GM23338 (cell line): ENCODE measurements at regions not wholly inside any gene's neighbourhood (a gene's known extent, or its start where the extent isn't known, plus 50 kb on each side); places are given as distances from the start of the nearest gene placed in this dataset.

Source experiments
- ATAC-seq: fragments of 200-7000 bp; cut with Tn5 transposase; 3 replicates; pipeline ENCODE4 v1.9.1; 2020
- DNase-seq: peaks from one replicate; pipeline ENCODE4 v3.0.0-alpha.2; 2015; ENCODE audit warnings: low spot score
- H2AFZ ChIP-seq: fragments of 200-600 bp; sonication (generic); 2 replicates; pipeline ENCODE4 v1.8.0; 2016; ENCODE audit warnings: antibody characterized with exemption, mild to moderate bottlenecking, moderate library complexity
- H3F3A ChIP-seq: fragments of 200-600 bp; sonication (generic); replicated peaks from 2 replicates; pipeline ENCODE4 v1.8.0; 2017; ENCODE audit warnings: antibody characterized with exemption, mixed run types, low read depth
- H3K27ac ChIP-seq: fragments of 200-600 bp; sonication (generic); 2 replicates; pipeline ENCODE4 v1.6.1; 2016; ENCODE audit warnings: low read depth
- H3K27me3 ChIP-seq: fragments of 200-600 bp; sonication (generic); 2 replicates; pipeline ENCODE4 v1.8.0; 2016; ENCODE audit warnings: mild to moderate bottlenecking, mixed run types, moderate library complexity; ENCODE audit not compliant: insufficient read depth
- H3K36me3 ChIP-seq: fragments of 200-600 bp; sonication (generic); 2 replicates; pipeline ENCODE4 v1.8.0; 2016; ENCODE audit warnings: mild to moderate bottlenecking; ENCODE audit not compliant: insufficient read depth
- H3K4me1 ChIP-seq: fragments of 200-600 bp; sonication (generic); 2 replicates; pipeline ENCODE4 v1.8.0; 2016; ENCODE audit warnings: mild to moderate bottlenecking, moderate library complexity; ENCODE audit not compliant: insufficient read depth
- H3K4me2 ChIP-seq: fragments of 200-600 bp; sonication (generic); 2 replicates; pipeline ENCODE4 v1.7.1; 2017; ENCODE audit warnings: mixed run types
- H3K4me3 ChIP-seq: fragments of 200-600 bp; sonication (generic); 2 replicates; pipeline ENCODE4 v1.6.1; 2016; ENCODE audit warnings: mixed run types
- H3K79me2 ChIP-seq: fragments of 200-600 bp; sonication (generic); replicated peaks from 2 replicates; pipeline ENCODE4 v1.8.0; 2017; ENCODE audit warnings: mild to moderate bottlenecking; ENCODE audit not compliant: insufficient read depth
- H3K9me2 ChIP-seq: fragments of 200-600 bp; sonication (generic); 2 replicates; pipeline ENCODE4 v1.8.0; 2017; ENCODE audit not compliant: insufficient read depth
- H4K20me1 ChIP-seq: fragments of 200-600 bp; sonication (generic); replicated peaks from 2 replicates; pipeline ENCODE4 v1.8.0; 2017; ENCODE audit warnings: mild to moderate bottlenecking; ENCODE audit not compliant: insufficient read depth
- H3K27ac Mint-ChIP-seq: 2 replicates; pipeline ENCODE4 v1.8.0; 2020; ENCODE audit warnings: inconsistent platforms, mild to moderate bottlenecking, moderate library complexity, mixed read lengths
- H3K27me3 Mint-ChIP-seq: 3 replicates; pipeline ENCODE4 v1.8.0; 2022; ENCODE audit warnings: low read depth, mild to moderate bottlenecking, moderate library complexity, mixed read lengths, inconsistent platforms; ENCODE audit not compliant: insufficient read depth, poor library complexity
- H3K36me3 Mint-ChIP-seq: 3 replicates; pipeline ENCODE4 v1.8.0; 2021; ENCODE audit warnings: low read depth, mild to moderate bottlenecking, inconsistent platforms, moderate library complexity, mixed read lengths
- H3K4me1 Mint-ChIP-seq: 3 replicates; pipeline ENCODE4 v1.8.0; 2020; ENCODE audit warnings: mild to moderate bottlenecking, inconsistent platforms, mixed read lengths
- H3K4me3 Mint-ChIP-seq: 3 replicates; pipeline ENCODE4 v1.8.0; 2021; ENCODE audit warnings: moderate library complexity, mild to moderate bottlenecking, inconsistent platforms, mixed read lengths
- H3K9me3 Mint-ChIP-seq: 3 replicates; pipeline ENCODE4 v1.8.0; 2020; ENCODE audit warnings: moderate library complexity, mild to moderate bottlenecking, inconsistent platforms, mixed read lengths
- CREB1 ChIP-seq: fragments of 250-450 bp; sonication (Bioruptor Pico); IDR thresholded peaks from 2 replicates; pipeline ENCODE4 v1.5.0; 2020; ENCODE audit warnings: low read depth, mild to moderate bottlenecking, moderate library complexity
- EZH2 ChIP-seq: fragments of 200-600 bp; sonication (generic); IDR thresholded peaks from one replicate; pipeline ENCODE4 v1.8.0; 2017; ENCODE audit warnings: antibody characterized with exemption, mild to moderate bottlenecking, low read depth; ENCODE audit not compliant: unreplicated experiment
- EZH2phosphoT487 ChIP-seq: fragments of 200-600 bp; sonication (generic); IDR thresholded peaks from one replicate; pipeline ENCODE4 v1.8.1; 2018; ENCODE audit warnings: antibody characterized with exemption; ENCODE audit not compliant: unreplicated experiment
- NANOG ChIP-seq: IDR thresholded peaks from 2 replicates; pipeline ENCODE4 v1.6.1; 2016; ENCODE audit warnings: antibody characterized with exemption, borderline replicate concordance
- POLR2AphosphoS5 ChIP-seq: IDR thresholded peaks from 2 replicates; pipeline ENCODE4 v1.6.1; 2016; ENCODE audit warnings: antibody characterized with exemption, low read depth
- STAT1 ChIP-seq: IDR thresholded peaks from one replicate; pipeline ENCODE4 v1.6.1; 2016; ENCODE audit warnings: antibody characterized with exemption; ENCODE audit not compliant: unreplicated experiment
- ZNF331 ChIP-seq: fragments of 250-450 bp; sonication (Bioruptor Pico); IDR thresholded peaks from 2 replicates; pipeline ENCODE4 v1.5.0; 2020; ENCODE audit warnings: low read depth, mild to moderate bottlenecking, moderate library complexity
- TF ChIP-seq, protein P1 (sequence below), 2 experiments: fragments of 200-600 bp in 1 of 2; sonication (generic) in 1 of 2; conservative IDR thresholded peaks; 2 replicates each; pipeline versions ENCODE4 v1.5.1 to v1.6.1; 2016 to 2017; ENCODE audit warnings: antibody characterized with exemption in 2 of 2, low read depth in 2 of 2, mild to moderate bottlenecking in 2 of 2, moderate library complexity in 1 of 2
- TF ChIP-seq, protein P2 (sequence below): IDR thresholded peaks from one replicate; pipeline ENCODE4 v1.6.1; 2018; ENCODE audit warnings: antibody characterized with exemption; ENCODE audit not compliant: unreplicated experiment

DNA sequence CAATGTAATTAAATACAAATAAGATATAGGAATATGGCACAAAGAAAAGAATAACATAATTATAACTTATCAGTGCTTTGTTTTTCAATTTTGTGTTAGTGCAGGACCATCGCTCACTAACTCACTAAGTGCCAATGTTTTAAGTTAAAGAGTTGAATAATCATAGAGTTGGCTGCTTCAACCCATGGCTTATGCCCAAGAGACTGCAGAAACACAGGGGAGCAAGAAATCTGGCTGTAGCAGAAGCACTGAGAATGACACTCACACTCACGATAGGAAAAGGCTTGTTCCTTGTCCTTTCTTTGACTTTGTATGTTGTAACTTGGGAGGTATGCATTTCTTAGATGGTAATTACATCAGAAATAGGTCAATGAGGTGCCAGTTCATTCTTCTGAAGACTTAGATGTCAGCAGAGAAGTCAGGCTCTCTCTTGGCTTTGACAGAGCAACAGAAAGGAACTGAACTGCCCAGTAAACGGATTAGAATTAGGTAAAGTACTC, 852.2 kb downstream of the LRRTM4 start:
- H3K27me3 Mint-ChIP-seq: no peaks in the 10 kb centered on the region
- peak overlapping the region; percentile 67; the same call in 1 of the 2 replicates for H2AFZ ChIP-seq
- H3K36me3 Mint-ChIP-seq: no peaks in the 10 kb centered on the region
- peaks cover 7% of the 10 kb centered on the region; the same call in 2 of the 3 replicates for H3K4me1 Mint-ChIP-seq
- no peak overlapping the region for H3K27ac ChIP-seq
- no peak overlapping the region for H3K4me3 Mint-ChIP-seq
- ATAC-seq (no peak), DNase-seq (no peak)
- no peaks in the 10 kb centered on the region for H4K20me1 ChIP-seq
- H3K4me1 ChIP-seq: peaks cover 3% of the 10 kb centered on the region; the same call in 1 of the 2 replicates
- H3K4me3 ChIP-seq: no peak overlapping the region
- TF ChIP-seq, protein P1, sequence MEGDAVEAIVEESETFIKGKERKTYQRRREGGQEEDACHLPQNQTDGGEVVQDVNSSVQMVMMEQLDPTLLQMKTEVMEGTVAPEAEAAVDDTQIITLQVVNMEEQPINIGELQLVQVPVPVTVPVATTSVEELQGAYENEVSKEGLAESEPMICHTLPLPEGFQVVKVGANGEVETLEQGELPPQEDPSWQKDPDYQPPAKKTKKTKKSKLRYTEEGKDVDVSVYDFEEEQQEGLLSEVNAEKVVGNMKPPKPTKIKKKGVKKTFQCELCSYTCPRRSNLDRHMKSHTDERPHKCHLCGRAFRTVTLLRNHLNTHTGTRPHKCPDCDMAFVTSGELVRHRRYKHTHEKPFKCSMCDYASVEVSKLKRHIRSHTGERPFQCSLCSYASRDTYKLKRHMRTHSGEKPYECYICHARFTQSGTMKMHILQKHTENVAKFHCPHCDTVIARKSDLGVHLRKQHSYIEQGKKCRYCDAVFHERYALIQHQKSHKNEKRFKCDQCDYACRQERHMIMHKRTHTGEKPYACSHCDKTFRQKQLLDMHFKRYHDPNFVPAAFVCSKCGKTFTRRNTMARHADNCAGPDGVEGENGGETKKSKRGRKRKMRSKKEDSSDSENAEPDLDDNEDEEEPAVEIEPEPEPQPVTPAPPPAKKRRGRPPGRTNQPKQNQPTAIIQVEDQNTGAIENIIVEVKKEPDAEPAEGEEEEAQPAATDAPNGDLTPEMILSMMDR (conservative IDR thresholded peaks at IDR 0.05; ENCODE audit: low read depth in 2 of 2): no peak
- TF ChIP-seq STAT1 (no peak), NANOG (no peak), POLR2AphosphoS5 (no peak)
- H3K27me3 ChIP-seq: no peaks in the 10 kb centered on the region
- no peak overlapping the region for H3K27ac Mint-ChIP-seq
- no peaks in the 10 kb centered on the region for H3K36me3 ChIP-seq
- H3K9me3 Mint-ChIP-seq: no peaks in the 10 kb centered on the region
- no peaks in the 10 kb centered on the region for H3K9me2 ChIP-seq
- no peaks in the 10 kb centered on the region for H3K79me2 ChIP-seq
- no peak overlapping the region for H3K4me2 ChIP-seq
- H3F3A ChIP-seq: no peaks in the 10 kb centered on the region

DNA sequence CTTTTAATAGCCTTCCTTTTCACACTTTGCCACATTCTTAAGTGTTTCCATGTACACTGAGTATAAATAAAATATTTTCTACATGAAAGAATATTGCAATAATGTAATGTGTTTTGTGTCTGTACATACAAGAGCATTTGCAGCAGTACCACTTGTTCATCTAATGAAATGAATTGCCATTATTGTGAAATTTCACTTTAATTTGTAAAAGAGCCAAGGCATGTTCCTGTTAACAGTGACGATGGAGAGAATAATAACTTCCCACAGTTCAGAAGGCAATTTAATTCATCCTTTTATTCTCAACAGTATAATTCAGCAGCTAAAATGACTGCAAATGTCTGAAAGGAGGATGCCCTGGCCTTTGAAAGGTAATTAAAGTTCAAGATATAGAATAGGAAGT, 853.9 kb downstream of the LRRTM4 start:
- H3K79me2 ChIP-seq: no peaks in the 10 kb centered on the region
- H3K27ac Mint-ChIP-seq: no peak overlapping the region
- H3K27ac ChIP-seq: no peak overlapping the region
- H3F3A ChIP-seq: no peaks in the 10 kb centered on the region
- no peak overlapping the region for H2AFZ ChIP-seq
- no peaks in the 10 kb centered on the region for H3K36me3 Mint-ChIP-seq
- ATAC-seq (no peak), DNase-seq (no peak)
- H3K36me3 ChIP-seq: no peaks in the 10 kb centered on the region
- peaks cover 7% of the 10 kb centered on the region; the same call in 2 of the 3 replicates for H3K4me1 Mint-ChIP-seq
- no peak overlapping the region for H3K4me3 ChIP-seq
- H3K9me2 ChIP-seq: no peaks in the 10 kb centered on the region
- H3K4me3 Mint-ChIP-seq: no peak overlapping the region
- no peaks in the 10 kb centered on the region for H4K20me1 ChIP-seq
- H3K27me3 ChIP-seq: no peaks in the 10 kb centered on the region
- no peaks in the 10 kb centered on the region for H3K27me3 Mint-ChIP-seq
- H3K4me2 ChIP-seq: no peak overlapping the region
- no peaks in the 10 kb centered on the region for H3K9me3 Mint-ChIP-seq
- H3K4me1 ChIP-seq: peaks cover 3% of the 10 kb centered on the region; the same call in 1 of the 2 replicates
- TF ChIP-seq, protein P2, sequence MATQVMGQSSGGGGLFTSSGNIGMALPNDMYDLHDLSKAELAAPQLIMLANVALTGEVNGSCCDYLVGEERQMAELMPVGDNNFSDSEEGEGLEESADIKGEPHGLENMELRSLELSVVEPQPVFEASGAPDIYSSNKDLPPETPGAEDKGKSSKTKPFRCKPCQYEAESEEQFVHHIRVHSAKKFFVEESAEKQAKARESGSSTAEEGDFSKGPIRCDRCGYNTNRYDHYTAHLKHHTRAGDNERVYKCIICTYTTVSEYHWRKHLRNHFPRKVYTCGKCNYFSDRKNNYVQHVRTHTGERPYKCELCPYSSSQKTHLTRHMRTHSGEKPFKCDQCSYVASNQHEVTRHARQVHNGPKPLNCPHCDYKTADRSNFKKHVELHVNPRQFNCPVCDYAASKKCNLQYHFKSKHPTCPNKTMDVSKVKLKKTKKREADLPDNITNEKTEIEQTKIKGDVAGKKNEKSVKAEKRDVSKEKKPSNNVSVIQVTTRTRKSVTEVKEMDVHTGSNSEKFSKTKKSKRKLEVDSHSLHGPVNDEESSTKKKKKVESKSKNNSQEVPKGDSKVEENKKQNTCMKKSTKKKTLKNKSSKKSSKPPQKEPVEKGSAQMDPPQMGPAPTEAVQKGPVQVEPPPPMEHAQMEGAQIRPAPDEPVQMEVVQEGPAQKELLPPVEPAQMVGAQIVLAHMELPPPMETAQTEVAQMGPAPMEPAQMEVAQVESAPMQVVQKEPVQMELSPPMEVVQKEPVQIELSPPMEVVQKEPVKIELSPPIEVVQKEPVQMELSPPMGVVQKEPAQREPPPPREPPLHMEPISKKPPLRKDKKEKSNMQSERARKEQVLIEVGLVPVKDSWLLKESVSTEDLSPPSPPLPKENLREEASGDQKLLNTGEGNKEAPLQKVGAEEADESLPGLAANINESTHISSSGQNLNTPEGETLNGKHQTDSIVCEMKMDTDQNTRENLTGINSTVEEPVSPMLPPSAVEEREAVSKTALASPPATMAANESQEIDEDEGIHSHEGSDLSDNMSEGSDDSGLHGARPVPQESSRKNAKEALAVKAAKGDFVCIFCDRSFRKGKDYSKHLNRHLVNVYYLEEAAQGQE: no peak
- TF ChIP-seq CREB1 (CRISPR knock-in tag) (no peak), EZH2phosphoT487 (no peak), NANOG (no peak), POLR2AphosphoS5 (no peak), ZNF331 (CRISPR knock-in tag) (no peak), STAT1 (no peak), EZH2 (no peak)
- TF ChIP-seq, protein P1 (conservative IDR thresholded peaks at IDR 0.05; ENCODE audit: low read depth in 2 of 2): no peak
